ENCODE measurements at regions not wholly inside any gene's neighbourhood (a gene's known extent, or its start where the extent isn't known, plus 50 kb on each side); places are given as distances from the start of the nearest gene placed in this dataset.

DNA sequence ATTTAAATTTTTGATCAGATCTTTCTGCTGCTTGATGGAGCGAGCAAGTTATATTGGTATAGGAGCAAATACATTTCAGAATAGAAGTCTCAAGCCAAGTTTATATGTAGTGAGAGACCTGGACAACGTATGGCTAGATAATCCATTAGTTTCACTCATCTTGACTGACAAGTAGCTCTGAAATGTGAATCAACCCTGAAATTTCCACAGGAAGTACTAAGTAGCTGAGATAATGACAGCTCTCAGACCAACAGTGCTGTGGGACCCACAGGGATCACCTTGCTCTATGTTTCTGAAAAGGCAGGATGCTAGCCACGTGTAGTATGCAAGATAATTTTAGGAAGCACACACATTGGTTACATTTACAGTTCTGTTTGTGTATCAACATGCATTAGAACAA is 258.6 kb upstream of the FOXN3 start:
- TF ChIP-seq, protein P1, sequence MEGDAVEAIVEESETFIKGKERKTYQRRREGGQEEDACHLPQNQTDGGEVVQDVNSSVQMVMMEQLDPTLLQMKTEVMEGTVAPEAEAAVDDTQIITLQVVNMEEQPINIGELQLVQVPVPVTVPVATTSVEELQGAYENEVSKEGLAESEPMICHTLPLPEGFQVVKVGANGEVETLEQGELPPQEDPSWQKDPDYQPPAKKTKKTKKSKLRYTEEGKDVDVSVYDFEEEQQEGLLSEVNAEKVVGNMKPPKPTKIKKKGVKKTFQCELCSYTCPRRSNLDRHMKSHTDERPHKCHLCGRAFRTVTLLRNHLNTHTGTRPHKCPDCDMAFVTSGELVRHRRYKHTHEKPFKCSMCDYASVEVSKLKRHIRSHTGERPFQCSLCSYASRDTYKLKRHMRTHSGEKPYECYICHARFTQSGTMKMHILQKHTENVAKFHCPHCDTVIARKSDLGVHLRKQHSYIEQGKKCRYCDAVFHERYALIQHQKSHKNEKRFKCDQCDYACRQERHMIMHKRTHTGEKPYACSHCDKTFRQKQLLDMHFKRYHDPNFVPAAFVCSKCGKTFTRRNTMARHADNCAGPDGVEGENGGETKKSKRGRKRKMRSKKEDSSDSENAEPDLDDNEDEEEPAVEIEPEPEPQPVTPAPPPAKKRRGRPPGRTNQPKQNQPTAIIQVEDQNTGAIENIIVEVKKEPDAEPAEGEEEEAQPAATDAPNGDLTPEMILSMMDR (IDR thresholded peaks at IDR 0.05), result no peak
- TF ChIP-seq POLR2A (IDR thresholded peaks at IDR 0.05), result no peak

All from right lobe of liver (tissue), 4 donors.